SU-DHL-6 (cell line): ENCODE measurements at regions not wholly inside any gene's neighbourhood (a gene's known extent, or its start where the extent isn't known, plus 50 kb on each side); places are given as distances from the start of the nearest gene placed in this dataset.

Experiments used
- CTCF ChIP-seq: fragments of 200-600 bp; sonication (generic); IDR thresholded peaks from one replicate; pipeline ENCODE4 v1.5.1; 2017; ENCODE audit warnings: antibody characterized with exemption, mild to moderate bottlenecking, low read length, moderate library complexity; ENCODE audit not compliant: insufficient read depth, poor library complexity, severe bottlenecking
- EZH2phosphoT487 ChIP-seq: fragments of 200-600 bp; sonication (generic), shearing (Covaris generic); conservative IDR thresholded peaks from 2 replicates; pipeline ENCODE4 v1.6.1; 2018; ENCODE audit warnings: mild to moderate bottlenecking, antibody characterized with exemption, low read length, moderate library complexity, mixed read lengths

- no peak for TF ChIP-seq CTCF
- TF ChIP-seq EZH2phosphoT487, result no peak
Measured at GRCh38 chr4:125456075-125456474, 141.3 kb downstream of the FAT4 start.
